ENCODE measurements at regions not wholly inside any gene's neighbourhood (a gene's known extent, or its start where the extent isn't known, plus 50 kb on each side); places are given as distances from the start of the nearest gene placed in this dataset.

DNA sequence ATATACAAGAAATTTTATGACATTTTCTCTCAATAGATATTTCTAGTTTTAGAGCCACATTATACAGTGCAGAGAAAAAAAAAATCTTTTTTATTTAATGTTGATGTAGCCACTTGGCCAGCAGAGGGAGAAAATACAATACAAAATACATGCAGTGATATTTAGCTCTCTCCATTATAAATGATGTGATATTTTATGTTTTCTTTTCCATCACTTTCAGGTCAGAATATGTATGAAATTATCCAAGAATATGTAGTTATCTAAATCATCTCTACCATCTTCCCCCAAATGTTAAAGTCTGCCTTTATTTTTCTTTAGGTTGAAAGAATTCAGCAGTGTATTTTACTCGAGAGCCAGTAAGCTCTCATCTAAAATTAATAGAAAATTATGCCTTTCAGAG, 533.6 kb upstream of the FSHR start:
- ChIA-PET POLR2A (no interaction called here), CTCF (interaction anchor here (0.9 to 1.2 kb wide), 3 partner anchors 29 to 715 kb away, joined by 3 to 7 read pairs (median 6); no protein-coding TSS in a partner anchor)
- no peak for DNase-seq (ENCODE audit: extremely low spot score)
- TF ChIP-seq, protein P1, sequence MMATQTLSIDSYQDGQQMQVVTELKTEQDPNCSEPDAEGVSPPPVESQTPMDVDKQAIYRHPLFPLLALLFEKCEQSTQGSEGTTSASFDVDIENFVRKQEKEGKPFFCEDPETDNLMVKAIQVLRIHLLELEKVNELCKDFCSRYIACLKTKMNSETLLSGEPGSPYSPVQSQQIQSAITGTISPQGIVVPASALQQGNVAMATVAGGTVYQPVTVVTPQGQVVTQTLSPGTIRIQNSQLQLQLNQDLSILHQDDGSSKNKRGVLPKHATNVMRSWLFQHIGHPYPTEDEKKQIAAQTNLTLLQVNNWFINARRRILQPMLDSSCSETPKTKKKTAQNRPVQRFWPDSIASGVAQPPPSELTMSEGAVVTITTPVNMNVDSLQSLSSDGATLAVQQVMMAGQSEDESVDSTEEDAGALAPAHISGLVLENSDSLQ (IDR thresholded peaks at IDR 0.05), result no peak
- TF ChIP-seq HDGF (IDR thresholded peaks at IDR 0.05; ENCODE audit: borderline replicate concordance), result no peak
- TF ChIP-seq ARNT (IDR thresholded peaks at IDR 0.05), result no peak
- TF ChIP-seq FOXK2 (IDR thresholded peaks at IDR 0.05), result no peak
- TF ChIP-seq TARDBP (IDR thresholded peaks at IDR 0.05), result no peak

DNA sequence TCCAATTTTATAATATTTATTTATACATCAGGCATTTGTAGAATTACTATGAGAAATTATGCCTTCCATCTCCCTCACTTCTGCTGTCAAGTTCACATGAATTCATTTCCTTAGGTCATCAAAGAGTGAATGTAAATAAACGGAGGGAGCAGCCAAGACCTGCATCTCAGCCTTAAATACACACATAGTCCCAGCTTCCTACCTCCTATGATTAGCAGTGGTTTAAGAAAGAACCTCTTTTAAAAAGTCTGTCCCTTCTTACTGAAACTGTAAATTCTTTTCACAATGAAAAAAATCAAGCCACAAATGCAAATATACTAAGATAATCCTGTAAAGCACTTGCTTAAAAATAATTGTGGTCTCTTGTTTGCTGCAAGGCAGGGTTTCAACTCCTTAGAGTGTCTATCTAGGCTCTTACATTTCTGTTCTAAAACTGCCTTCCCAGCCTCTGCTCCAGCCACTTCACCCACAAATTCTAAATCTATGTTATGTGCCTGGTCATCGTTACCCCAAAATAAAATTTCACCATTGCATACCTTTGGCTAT, 532.7 kb upstream of the FSHR start:
- POLR2A ChIA-PET, result no interaction called here
- CTCF ChIA-PET, result interaction anchor here (0.7 kb wide), 1 partner anchor 742 kb away, joined by 3 read pairs; no protein-coding TSS in a partner anchor
- DNase-seq (ENCODE audit: extremely low spot score), result no peak
- TF ChIP-seq NFRKB (IDR thresholded peaks at IDR 0.05) (no peak), L3MBTL2 (conservative IDR thresholded peaks at IDR 0.05) (no peak), ZNF384 (IDR thresholded peaks at IDR 0.05) (no peak), FOXM1 (IDR thresholded peaks at IDR 0.05; ENCODE audit: borderline replicate concordance) (no peak), SUZ12 (IDR thresholded peaks at IDR 0.05) (no peak), ELF4 (IDR thresholded peaks at IDR 0.05) (no peak), TARDBP (IDR thresholded peaks at IDR 0.05) (no peak), CTBP1 (IDR thresholded peaks at IDR 0.05; ENCODE audit: borderline replicate concordance) (no peak), ARNT (IDR thresholded peaks at IDR 0.05) (no peak)
- TF ChIP-seq, protein P1 (IDR thresholded peaks at IDR 0.05), result no peak

GRCh38 chr2:49686291-49686690, 532.0 kb upstream of the FSHR start:
- no peak for DNase-seq (ENCODE audit: extremely low spot score)
- no peak for TF ChIP-seq NFRKB (IDR thresholded peaks at IDR 0.05)
- TF ChIP-seq HDGF (IDR thresholded peaks at IDR 0.05; ENCODE audit: borderline replicate concordance), result no peak
- no peak for TF ChIP-seq SUZ12 (IDR thresholded peaks at IDR 0.05)
- no peak for TF ChIP-seq L3MBTL2 (conservative IDR thresholded peaks at IDR 0.05)
- no peak for TF ChIP-seq ZNF384 (IDR thresholded peaks at IDR 0.05)
- ChIA-PET POLR2A (no interaction called here), CTCF (interaction anchor here (0.7 kb wide), 1 partner anchor 741 kb away, joined by 3 read pairs; no protein-coding TSS in a partner anchor)

DNA sequence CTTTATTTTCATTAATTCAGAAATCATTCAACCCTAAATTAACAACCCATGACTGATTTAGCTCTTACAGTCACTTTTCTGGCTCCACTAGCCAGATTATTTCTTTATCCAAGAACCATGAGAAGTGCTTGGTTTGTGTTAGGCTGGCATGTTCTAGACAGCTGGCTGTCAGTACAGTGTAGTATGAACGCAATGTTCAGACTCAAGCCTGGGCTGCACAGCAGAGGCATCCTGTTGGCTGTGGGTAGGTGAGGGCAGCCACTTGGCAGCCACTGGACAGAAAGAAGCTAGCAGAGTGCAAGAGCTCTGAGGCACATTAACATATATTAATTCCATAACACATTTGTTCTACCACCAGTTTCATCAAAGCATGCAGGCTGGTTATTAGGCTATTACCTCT, 522.9 kb upstream of the FSHR start:
- ChIA-PET CTCF (interaction anchor here (1.1 kb wide), 1 partner anchor 725 kb away, joined by 3 read pairs; no protein-coding TSS in a partner anchor), POLR2A (no interaction called here)
- TF ChIP-seq FOXM1 (IDR thresholded peaks at IDR 0.05; ENCODE audit: borderline replicate concordance), result no peak
- TF ChIP-seq SUZ12 (IDR thresholded peaks at IDR 0.05), result no peak
- DNase-seq (ENCODE audit: extremely low spot score), result no peak

- no peak for DNase-seq (ENCODE audit: extremely low spot score)
- ChIA-PET CTCF (no interaction called here), POLR2A (interaction anchor here (0.6 kb wide), 1 partner anchor 92 kb away, joined by 3 read pairs; no protein-coding TSS in a partner anchor)
- TF ChIP-seq FOXK2 (IDR thresholded peaks at IDR 0.05) (no peak), TARDBP (IDR thresholded peaks at IDR 0.05) (no peak), BHLHE40 (IDR thresholded peaks at IDR 0.05; ENCODE audit: borderline replicate concordance) (no peak), ELF4 (IDR thresholded peaks at IDR 0.05) (no peak), ARNT (IDR thresholded peaks at IDR 0.05) (no peak), FOXA1 (IDR thresholded peaks at IDR 0.05) (no peak), SUZ12 (IDR thresholded peaks at IDR 0.05) (no peak), FOXM1 (IDR thresholded peaks at IDR 0.05; ENCODE audit: borderline replicate concordance) (no peak), LEF1 (IDR thresholded peaks at IDR 0.05; ENCODE audit: borderline replicate concordance) (no peak)
- TF ChIP-seq, protein P1 (IDR thresholded peaks at IDR 0.05), result no peak
Observed at GRCh38 chr2:49664827-49665226, 510.5 kb upstream of the FSHR start.

DNA sequence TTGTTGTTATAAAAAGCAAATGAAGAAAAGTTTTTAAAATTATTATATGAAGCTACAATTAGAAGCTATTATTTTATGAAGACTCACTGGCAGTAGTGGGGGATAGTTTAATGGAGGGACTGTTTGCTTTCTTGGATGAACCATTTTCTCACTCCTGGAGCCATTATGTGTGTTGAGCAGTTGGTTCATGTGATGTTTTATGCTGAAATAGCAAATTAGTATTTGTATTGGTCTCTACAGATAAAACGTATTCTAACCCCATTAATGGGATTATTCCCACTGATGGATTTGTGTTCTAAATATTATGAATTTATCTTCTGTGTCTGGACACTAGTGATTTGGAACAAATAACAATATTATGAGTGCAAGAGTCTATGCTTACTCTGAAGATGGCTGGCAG, 507.5 kb upstream of the FSHR start:
- DNase-seq (ENCODE audit: extremely low spot score), result no peak
- POLR2A ChIA-PET, result no interaction called here
- no peak for TF ChIP-seq NFRKB (IDR thresholded peaks at IDR 0.05)
- TF ChIP-seq ELF4 (IDR thresholded peaks at IDR 0.05), result no peak
- TF ChIP-seq, protein P1 (IDR thresholded peaks at IDR 0.05), result no peak
- TF ChIP-seq BHLHE40 (IDR thresholded peaks at IDR 0.05; ENCODE audit: borderline replicate concordance), result no peak
- no peak for TF ChIP-seq LEF1 (IDR thresholded peaks at IDR 0.05; ENCODE audit: borderline replicate concordance)
- TF ChIP-seq HDGF (IDR thresholded peaks at IDR 0.05; ENCODE audit: borderline replicate concordance), result no peak
- TF ChIP-seq ARNT (IDR thresholded peaks at IDR 0.05), result no peak
- no peak for TF ChIP-seq CTBP1 (IDR thresholded peaks at IDR 0.05; ENCODE audit: borderline replicate concordance)
- no peak for TF ChIP-seq L3MBTL2 (conservative IDR thresholded peaks at IDR 0.05)
- no peak for TF ChIP-seq FOXA1 (IDR thresholded peaks at IDR 0.05)
- no peak for TF ChIP-seq FOXM1 (IDR thresholded peaks at IDR 0.05; ENCODE audit: borderline replicate concordance)
- TF ChIP-seq SUZ12 (IDR thresholded peaks at IDR 0.05), result no peak
- no peak for TF ChIP-seq FOXK2 (IDR thresholded peaks at IDR 0.05)
- CTCF ChIA-PET, result no interaction called here
